GM12878 (cell line): ENCODE measurements at regions not wholly inside any gene's neighbourhood (a gene's known extent, or its start where the extent isn't known, plus 50 kb on each side); places are given as distances from the start of the nearest gene placed in this dataset.

ENCODE experiments used
- ATAC-seq: fragments of 200-7000 bp; cut with Tn5 transposase; 3 replicates; pipeline ENCODE4 v1.9.1; 2020; ENCODE audit warnings: mild to moderate bottlenecking, moderate library complexity
- BruUV-seq: library from RNA; stranded (reverse); fragments of 400-500 nt; replicated peaks from 2 replicates; lab custom pipeline; 2021; lab: Mats Ljungman, UMichigan
- CTCF ChIA-PET: fragments of 300-600 bp; sonication (Branson Sonifier 250); formaldehyde crosslinking; extraction: SDS; loops from one replicate; lab custom pipeline; 2021; ENCODE audit warnings: inconsistent platforms; lab: Yijun Ruan, JAX
- POLR2A ChIA-PET: fragments of 350-600 bp; formaldehyde crosslinking; extraction: SDS; loops from one replicate; lab custom pipeline; 2021; ENCODE audit warnings: inconsistent platforms; lab: Charles Lee
- RAD21 ChIA-PET: fragments of 300-600 bp; sonication (Branson Sonifier 250); formaldehyde crosslinking; loops from one replicate; lab custom pipeline; 2023; ENCODE audit warnings: antibody characterized with exemption; ENCODE audit not compliant: unreplicated experiment; lab: Charles Lee
- SMC1A ChIA-PET: fragments of 300-600 bp; sonication (Branson Sonifier 250); formaldehyde crosslinking; loops from one replicate; lab custom pipeline; 2023; ENCODE audit not compliant: unreplicated experiment, uncharacterized antibody; lab: Charles Lee
- DNase-seq: peaks from one replicate; pipeline ENCODE4 v3.0.0-alpha.2; 2011; ENCODE audit warnings: low read depth, low spot score
- FAIRE-seq: peaks from 3 replicates; lab custom pipeline; 2011; peaks lifted over from hg19 to GRCh38; lab: Jason Lieb, UNC
- H2AFZ ChIP-seq: 2 replicates; pipeline ENCODE4 v1.6.0; 2011; ENCODE audit warnings: low read depth, low read length, control low read depth; ENCODE audit not compliant: control insufficient read depth
- H3K27ac ChIP-seq: 2 replicates; pipeline ENCODE4 v1.5.1; 2011; ENCODE audit warnings: control low read depth; ENCODE audit not compliant: control insufficient read depth, insufficient read depth
- H3K27me3 ChIP-seq, 2 experiments: replicated peaks in 1 of 2; 2 replicates each; pipeline versions ENCODE4 v1.6.0 to v1.6.1; 2011; ENCODE audit warnings: low read length in 1 of 2; ENCODE audit not compliant: control insufficient read depth in 2 of 2, insufficient read depth in 2 of 2
- H3K36me3 ChIP-seq, 2 experiments: 2 replicates each; pipeline ENCODE4 v1.5.1; 2011; ENCODE audit warnings: low read length in 1 of 2; ENCODE audit not compliant: control insufficient read depth in 2 of 2, insufficient read depth in 2 of 2
- H3K4me1 ChIP-seq: 2 replicates; pipeline ENCODE4 v1.6.1; 2011; ENCODE audit warnings: mild to moderate bottlenecking, low read length, moderate library complexity, mixed read lengths; ENCODE audit not compliant: control insufficient read depth, insufficient read depth
- H3K4me2 ChIP-seq: 2 replicates; pipeline ENCODE4 v1.6.0; 2011; ENCODE audit warnings: control low read depth; ENCODE audit not compliant: control insufficient read depth, insufficient read depth
- H3K4me3 ChIP-seq: fragments of 200-600 bp; sonication (generic); 2 replicates; pipeline ENCODE4 v1.5.1; 2016
- H3K79me2 ChIP-seq: 2 replicates; pipeline ENCODE4 v1.6.0; 2011; ENCODE audit warnings: low read length; ENCODE audit not compliant: control insufficient read depth, insufficient read depth
- H3K9ac ChIP-seq: 2 replicates; pipeline ENCODE4 v1.8.0; 2011; ENCODE audit warnings: low read length, control low read depth, mixed read lengths; ENCODE audit not compliant: control insufficient read depth, insufficient read depth
- H3K9me3 ChIP-seq: replicated peaks from 3 replicates; pipeline ENCODE4 v1.5.1; 2011; ENCODE audit warnings: mild to moderate bottlenecking, low read length; ENCODE audit not compliant: control insufficient read depth, insufficient read depth
- H4K20me1 ChIP-seq: 2 replicates; pipeline ENCODE4 v1.6.0; 2011; ENCODE audit not compliant: control insufficient read depth, insufficient read depth
- ESRRA ChIP-seq: IDR thresholded peaks from 2 replicates; pipeline ENCODE4 v1.6.1; 2012; ENCODE audit warnings: mild to moderate bottlenecking, low read length, improper control_type of control experiment
- HCFC1 ChIP-seq: fragments of 150-350 bp; IDR thresholded peaks from 2 replicates; pipeline ENCODE4 v1.6.1; 2014; ENCODE audit warnings: low read length
- HDAC6 ChIP-seq: fragments of 200-600 bp; sonication (generic); IDR thresholded peaks from one replicate; pipeline ENCODE4 v1.8.0; 2017; ENCODE audit warnings: antibody characterized with exemption; ENCODE audit not compliant: unreplicated experiment
- HSF1 ChIP-seq: fragments of 150-350 bp; IDR thresholded peaks from 2 replicates; pipeline ENCODE4 v1.6.1; 2014; ENCODE audit warnings: mild to moderate bottlenecking, low read depth, low read length
- JUNB ChIP-seq: IDR thresholded peaks from 2 replicates; pipeline ENCODE4 v1.6.1; 2016; ENCODE audit warnings: antibody characterized with exemption, mild to moderate bottlenecking
- MXI1 ChIP-seq: fragments of 150-350 bp; IDR thresholded peaks from 2 replicates; pipeline ENCODE4 v1.6.1; 2011; ENCODE audit warnings: low read depth, mild to moderate bottlenecking, inconsistent platforms, low read length, improper control_type of control experiment
- MYC ChIP-seq: IDR thresholded peaks from 2 replicates; pipeline ENCODE4 v1.6.1; 2011; ENCODE audit warnings: mild to moderate bottlenecking, low read length, moderate library complexity, inconsistent platforms; ENCODE audit not compliant: insufficient read depth, insufficient replicate concordance, insufficient read length, severe bottlenecking
- PML ChIP-seq: IDR thresholded peaks from 2 replicates; pipeline ENCODE4 v1.6.1; 2012; ENCODE audit warnings: low read length, inconsistent platforms
- RAD21 ChIP-seq: IDR thresholded peaks from 2 replicates; pipeline ENCODE4 v1.6.1; 2011; ENCODE audit warnings: mild to moderate bottlenecking, low read depth, low read length, moderate library complexity; ENCODE audit not compliant: insufficient read depth
- SPI1 ChIP-seq: IDR thresholded peaks from 2 replicates; pipeline ENCODE4 v1.6.1; 2011; ENCODE audit warnings: low read depth, mild to moderate bottlenecking, low read length, moderate library complexity, borderline replicate concordance; ENCODE audit not compliant: insufficient read depth
- STAT3 ChIP-seq: IDR thresholded peaks from 2 replicates; pipeline ENCODE4 v1.6.1; 2011; ENCODE audit warnings: low read depth, low read length, improper control_type of control experiment
- YBX1 ChIP-seq: fragments of 450-650 bp; IDR thresholded peaks from 2 replicates; pipeline ENCODE4 v1.6.1; 2016; ENCODE audit warnings: antibody characterized with exemption
- WGBS: methylation state at CpG from one replicate; pipeline ENCODE4 v1.1.6; 2016; ENCODE audit warnings: low lambda C conversion rate; ENCODE audit not compliant: insufficient replicate concordance, insufficient coverage; ENCODE audit errors: missing lambda C conversion rate; 5-methylcytosine and 5-hydroxymethylcytosine counted together
- in situ Hi-C: fragments of 300-500 bp; cut with MboI; formaldehyde crosslinking; loops from 9 replicates; pipeline ENCODE4 v1.14.3; 2018; ENCODE audit warnings: mixed read lengths
- intact Hi-C: fragments of 100-400 bp; cut with micrococcal nuclease; formaldehyde crosslinking; loops from one replicate; pipeline ENCODE4 v1.14.2; 2022; ENCODE audit not compliant: unreplicated experiment
- TF ChIP-seq, protein P1 (sequence below): fragments of 150-350 bp; IDR thresholded peaks from 2 replicates; pipeline ENCODE4 v1.6.1; 2016; ENCODE audit warnings: low read depth, low read length

GRCh38 chr15:37208146-37209040 is 108.0 kb upstream of the MEIS2 start:
- Histone ChIP-seq H3K36me3 (no peaks in the 10 kb centered on the region), H4K20me1 (no peaks in the 10 kb centered on the region), H3K4me1 (no peaks in the 10 kb centered on the region), H2AFZ (no peak overlapping the region), H3K4me2 (no peak overlapping the region), H3K79me2 (no peaks in the 10 kb centered on the region), H3K27ac (no peak overlapping the region), H3K27me3 (no peaks in the 10 kb centered on the region), H3K9me3 (no peaks in the 10 kb centered on the region; the same call in 2 of the 3 replicates), H3K9ac (no peak overlapping the region), H3K4me3 (no peak overlapping the region)
- ATAC-seq, result no peak
- FAIRE-seq, result no peak
- no peak for DNase-seq
- no TSS peak for BruUV-seq
- WGBS, result 0% methylated on average over 3 of the region's 3 CpGs
- POLR2A ChIA-PET, result no interaction called here
- TF ChIP-seq, protein P1, sequence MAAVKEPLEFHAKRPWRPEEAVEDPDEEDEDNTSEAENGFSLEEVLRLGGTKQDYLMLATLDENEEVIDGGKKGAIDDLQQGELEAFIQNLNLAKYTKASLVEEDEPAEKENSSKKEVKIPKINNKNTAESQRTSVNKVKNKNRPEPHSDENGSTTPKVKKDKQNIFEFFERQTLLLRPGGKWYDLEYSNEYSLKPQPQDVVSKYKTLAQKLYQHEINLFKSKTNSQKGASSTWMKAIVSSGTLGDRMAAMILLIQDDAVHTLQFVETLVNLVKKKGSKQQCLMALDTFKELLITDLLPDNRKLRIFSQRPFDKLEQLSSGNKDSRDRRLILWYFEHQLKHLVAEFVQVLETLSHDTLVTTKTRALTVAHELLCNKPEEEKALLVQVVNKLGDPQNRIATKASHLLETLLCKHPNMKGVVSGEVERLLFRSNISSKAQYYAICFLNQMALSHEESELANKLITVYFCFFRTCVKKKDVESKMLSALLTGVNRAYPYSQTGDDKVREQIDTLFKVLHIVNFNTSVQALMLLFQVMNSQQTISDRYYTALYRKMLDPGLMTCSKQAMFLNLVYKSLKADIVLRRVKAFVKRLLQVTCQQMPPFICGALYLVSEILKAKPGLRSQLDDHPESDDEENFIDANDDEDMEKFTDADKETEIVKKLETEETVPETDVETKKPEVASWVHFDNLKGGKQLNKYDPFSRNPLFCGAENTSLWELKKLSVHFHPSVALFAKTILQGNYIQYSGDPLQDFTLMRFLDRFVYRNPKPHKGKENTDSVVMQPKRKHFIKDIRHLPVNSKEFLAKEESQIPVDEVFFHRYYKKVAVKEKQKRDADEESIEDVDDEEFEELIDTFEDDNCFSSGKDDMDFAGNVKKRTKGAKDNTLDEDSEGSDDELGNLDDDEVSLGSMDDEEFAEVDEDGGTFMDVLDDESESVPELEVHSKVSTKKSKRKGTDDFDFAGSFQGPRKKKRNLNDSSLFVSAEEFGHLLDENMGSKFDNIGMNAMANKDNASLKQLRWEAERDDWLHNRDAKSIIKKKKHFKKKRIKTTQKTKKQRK, result no peak
- TF ChIP-seq HDAC6 (no peak), JUNB (no peak), MYC (no peak), YBX1 (no peak), HCFC1 (no peak), STAT3 (no peak), PML (no peak), SPI1 (no peak), RAD21 (no peak), ESRRA (no peak), MXI1 (no peak), HSF1 (no peak)
- intact Hi-C loops, result no loop called here
- in situ Hi-C loops, result no loop called here
- CTCF ChIA-PET, result no interaction called here
- SMC1A ChIA-PET, result no interaction called here
- RAD21 ChIA-PET, result no interaction called here
